Activated T-helper 17 cell treated with anti-CD3 and anti-CD28 coated beads, Interleukin-2, amount 50 U/mL, for 72 hours (primary cell): ENCODE measurements at regions not wholly inside any gene's neighbourhood (a gene's known extent, or its start where the extent isn't known, plus 50 kb on each side); places are given as distances from the start of the nearest gene placed in this dataset.

ENCODE experiments used
- ATAC-seq: fragments of 150-1000 bp; cut with Tn5 transposase; replicated peaks from 2 replicates; pipeline ENCODE4 v1.10.0; 2021; ENCODE audit warnings: mild to moderate bottlenecking, moderate library complexity
- H3K27ac Mint-ChIP-seq: one replicate; pipeline ENCODE4 v1.8.0; 2022; ENCODE audit warnings: mixed read lengths
- H3K27me3 Mint-ChIP-seq: one replicate; pipeline ENCODE4 v1.8.0; 2022; ENCODE audit warnings: mixed read lengths
- H3K36me3 Mint-ChIP-seq: one replicate; pipeline ENCODE4 v1.8.0; 2022; ENCODE audit warnings: low read depth, mild to moderate bottlenecking, mixed read lengths
- H3K4me1 Mint-ChIP-seq: one replicate; pipeline ENCODE4 v1.8.0; 2022; ENCODE audit warnings: mixed read lengths
- H3K4me3 Mint-ChIP-seq: one replicate; pipeline ENCODE4 v1.8.0; 2022; ENCODE audit warnings: mild to moderate bottlenecking, mixed read lengths
- H3K9me3 Mint-ChIP-seq: one replicate; pipeline ENCODE4 v1.8.0; 2022; ENCODE audit warnings: mixed read lengths

GRCh38 chr2:239566162-239566994 lies 165.6 kb upstream of the HDAC4 start:
- Mint-ChIP-seq H3K4me3 (no peak overlapping the region), H3K27me3 (no peaks in the 10 kb centered on the region), H3K4me1 (no peaks in the 10 kb centered on the region), H3K27ac (no peak overlapping the region), H3K36me3 (no peaks in the 10 kb centered on the region), H3K9me3 (no peaks in the 10 kb centered on the region)
- ATAC-seq: no peak

- Mint-ChIP-seq H3K27me3 (no peaks in the 10 kb centered on the region), H3K4me1 (no peaks in the 10 kb centered on the region), H3K4me3 (no peak overlapping the region), H3K9me3 (no peaks in the 10 kb centered on the region), H3K27ac (no peak overlapping the region), H3K36me3 (no peaks in the 10 kb centered on the region)
- no peak for ATAC-seq
Observed at GRCh38 chr2:239564587-239564986, 163.8 kb upstream of the HDAC4 start.

- Mint-ChIP-seq H3K9me3 (no peaks in the 10 kb centered on the region), H3K4me1 (no peaks in the 10 kb centered on the region), H3K27me3 (no peaks in the 10 kb centered on the region), H3K27ac (no peak overlapping the region), H3K4me3 (no peak overlapping the region), H3K36me3 (no peaks in the 10 kb centered on the region)
- no peak for ATAC-seq
Observed at GRCh38 chr2:239563561-239563960, 162.7 kb upstream of the HDAC4 start.

- no peak overlapping the region for H3K27ac Mint-ChIP-seq
- no peaks in the 10 kb centered on the region for H3K9me3 Mint-ChIP-seq
- no peaks in the 10 kb centered on the region for H3K27me3 Mint-ChIP-seq
- no peaks in the 10 kb centered on the region for H3K4me1 Mint-ChIP-seq
- no peak overlapping the region for H3K4me3 Mint-ChIP-seq
- no peaks in the 10 kb centered on the region for H3K36me3 Mint-ChIP-seq
- no peak for ATAC-seq
Observed at GRCh38 chr2:239561446-239562001, 160.7 kb upstream of the HDAC4 start.

- H3K9me3 Mint-ChIP-seq: no peaks in the 10 kb centered on the region
- peaks cover 1% of the 10 kb centered on the region for H3K27me3 Mint-ChIP-seq
- H3K27ac Mint-ChIP-seq: no peak overlapping the region
- no peaks in the 10 kb centered on the region for H3K4me1 Mint-ChIP-seq
- no peak for ATAC-seq
- no peaks in the 10 kb centered on the region for H3K36me3 Mint-ChIP-seq
- H3K4me3 Mint-ChIP-seq: no peak overlapping the region
Observed at GRCh38 chr2:239559417-239560261, 158.8 kb upstream of the HDAC4 start.

- Mint-ChIP-seq H3K27ac (no peak overlapping the region), H3K9me3 (no peaks in the 10 kb centered on the region), H3K27me3 (peaks cover 3% of the 10 kb centered on the region), H3K4me3 (no peak overlapping the region), H3K36me3 (no peaks in the 10 kb centered on the region), H3K4me1 (no peaks in the 10 kb centered on the region)
- ATAC-seq: no peak
Observed at GRCh38 chr2:239558661-239559060, 157.8 kb upstream of the HDAC4 start.

- no peak overlapping the region for H3K4me3 Mint-ChIP-seq
- H3K27ac Mint-ChIP-seq: no peak overlapping the region
- peaks cover 9% of the 10 kb centered on the region for H3K4me1 Mint-ChIP-seq
- H3K27me3 Mint-ChIP-seq: peaks cover 3% of the 10 kb centered on the region
- ATAC-seq: no peak
- no peaks in the 10 kb centered on the region for H3K9me3 Mint-ChIP-seq
- no peaks in the 10 kb centered on the region for H3K36me3 Mint-ChIP-seq
Observed at GRCh38 chr2:239557516-239557915, 156.7 kb upstream of the HDAC4 start.

- no peak overlapping the region for H3K4me3 Mint-ChIP-seq
- no peak overlapping the region for H3K27ac Mint-ChIP-seq
- H3K9me3 Mint-ChIP-seq: no peaks in the 10 kb centered on the region
- H3K36me3 Mint-ChIP-seq: no peaks in the 10 kb centered on the region
- peaks cover 9% of the 10 kb centered on the region for H3K4me1 Mint-ChIP-seq
- ATAC-seq: no peak
- peaks cover 3% of the 10 kb centered on the region for H3K27me3 Mint-ChIP-seq
Observed at GRCh38 chr2:239555571-239555905, 154.7 kb upstream of the HDAC4 start.

GRCh38 chr2:239554766-239555570 lies 154.1 kb upstream of the HDAC4 start:
- Mint-ChIP-seq H3K27ac (no peak overlapping the region), H3K4me3 (no peak overlapping the region), H3K4me1 (peaks cover 9% of the 10 kb centered on the region), H3K27me3 (peaks cover 3% of the 10 kb centered on the region), H3K36me3 (no peaks in the 10 kb centered on the region), H3K9me3 (no peaks in the 10 kb centered on the region)
- no peak for ATAC-seq

GRCh38 chr2:239553376-239554000 lies 152.7 kb upstream of the HDAC4 start:
- Mint-ChIP-seq H3K9me3 (no peaks in the 10 kb centered on the region), H3K27ac (no peak overlapping the region), H3K27me3 (peaks cover 9% of the 10 kb centered on the region), H3K4me1 (peaks cover 20% of the 10 kb centered on the region), H3K4me3 (no peak overlapping the region), H3K36me3 (no peaks in the 10 kb centered on the region)
- no peak for ATAC-seq

- no peak for ATAC-seq
- H3K27me3 Mint-ChIP-seq: peaks cover 9% of the 10 kb centered on the region
- no peaks in the 10 kb centered on the region for H3K9me3 Mint-ChIP-seq
- H3K4me3 Mint-ChIP-seq: no peak overlapping the region
- no peaks in the 10 kb centered on the region for H3K36me3 Mint-ChIP-seq
- H3K4me1 Mint-ChIP-seq: peaks cover 30% of the 10 kb centered on the region
- H3K27ac Mint-ChIP-seq: no peak overlapping the region
Observed at GRCh38 chr2:239552213-239552926, 151.6 kb upstream of the HDAC4 start.

GRCh38 chr2:239551206-239551605 lies 150.4 kb upstream of the HDAC4 start:
- Mint-ChIP-seq H3K4me1 (peaks cover 30% of the 10 kb centered on the region), H3K27ac (no peak overlapping the region), H3K9me3 (no peaks in the 10 kb centered on the region), H3K4me3 (no peak overlapping the region), H3K27me3 (peaks cover 9% of the 10 kb centered on the region), H3K36me3 (no peaks in the 10 kb centered on the region)
- no peak for ATAC-seq

- H3K9me3 Mint-ChIP-seq: no peaks in the 10 kb centered on the region
- H3K36me3 Mint-ChIP-seq: no peaks in the 10 kb centered on the region
- H3K27ac Mint-ChIP-seq: no peak overlapping the region
- no peak for ATAC-seq
- peaks cover 9% of the 10 kb centered on the region for H3K27me3 Mint-ChIP-seq
- no peak overlapping the region for H3K4me3 Mint-ChIP-seq
- H3K4me1 Mint-ChIP-seq: peaks cover 39% of the 10 kb centered on the region
Observed at GRCh38 chr2:239550357-239550756, 149.5 kb upstream of the HDAC4 start.
